ENCODE measurements at regions not wholly inside any gene's neighbourhood (a gene's known extent, or its start where the extent isn't known, plus 50 kb on each side); places are given as distances from the start of the nearest gene placed in this dataset.

- Histone ChIP-seq H3K4me3 (ENCODE audit: insufficient read depth, low read depth, low read length) (no peak overlapping the region), H3K36me3 (replicated peaks; ENCODE audit: control insufficient read depth, insufficient read depth, low read length) (no peaks in the 10 kb centered on the region), H3K27me3 (ENCODE audit: control insufficient read depth, insufficient read depth, low read length) (no peaks in the 10 kb centered on the region)
- no peak for DNase-seq
Observed at GRCh38 chr4:114072781-114073180, 93.3 kb upstream of the ARSJ start.

GRCh38 chr4:114076899-114077570, 97.6 kb upstream of the ARSJ start:
- no peaks in the 10 kb centered on the region for H3K27me3 ChIP-seq (ENCODE audit: control insufficient read depth, insufficient read depth, low read length)
- no peak overlapping the region for H3K4me3 ChIP-seq (ENCODE audit: insufficient read depth, low read depth, low read length)
- no peak for DNase-seq
- no peaks in the 10 kb centered on the region for H3K36me3 ChIP-seq (replicated peaks; ENCODE audit: control insufficient read depth, insufficient read depth, low read length)

- no peak for DNase-seq
Observed at GRCh38 chr4:114077610-114078009, 98.2 kb upstream of the ARSJ start.

GRCh38 chr4:114078636-114079035, 99.2 kb upstream of the ARSJ start:
- H3K4me3 ChIP-seq (ENCODE audit: insufficient read depth, low read depth, low read length), result no peak overlapping the region
- no peaks in the 10 kb centered on the region for H3K27me3 ChIP-seq (ENCODE audit: control insufficient read depth, insufficient read depth, low read length)
- no peak for DNase-seq
- H3K36me3 ChIP-seq (replicated peaks; ENCODE audit: control insufficient read depth, insufficient read depth, low read length), result no peaks in the 10 kb centered on the region

More at GRCh38 chr4:114077610-114078009, 98.2 kb upstream of the ARSJ start:
- Histone ChIP-seq H3K4me3 (ENCODE audit: insufficient read depth, low read depth, low read length) (no peak overlapping the region), H3K36me3 (replicated peaks; ENCODE audit: control insufficient read depth, insufficient read depth, low read length) (no peaks in the 10 kb centered on the region), H3K27me3 (ENCODE audit: control insufficient read depth, insufficient read depth, low read length) (no peaks in the 10 kb centered on the region)

DNA sequence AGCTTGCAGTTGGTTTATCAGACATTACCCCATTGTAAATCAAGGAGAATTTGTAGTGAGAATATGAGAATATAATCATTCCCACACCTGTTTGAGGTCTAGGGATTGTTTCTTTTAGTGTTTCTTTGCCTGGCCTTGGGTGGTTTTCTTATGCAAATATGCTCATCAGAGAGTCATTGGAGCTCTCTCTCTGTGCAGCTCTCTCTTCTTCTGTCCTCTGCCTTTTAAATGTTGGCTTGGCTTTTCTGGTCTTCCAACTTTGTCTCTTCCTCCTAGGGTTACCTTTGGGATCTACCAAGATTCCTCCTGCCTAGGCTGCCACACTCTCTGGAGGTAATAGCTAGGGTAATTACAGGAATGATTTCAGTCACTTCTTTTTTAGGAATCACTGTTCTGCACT, 102.3 kb upstream of the ARSJ start:
- peak; percentile 2 for DNase-seq

GRCh38 chr4:114082348-114082747, 102.9 kb upstream of the ARSJ start:
- no peaks in the 10 kb centered on the region for H3K27me3 ChIP-seq (ENCODE audit: control insufficient read depth, insufficient read depth, low read length)
- no peaks in the 10 kb centered on the region for H3K36me3 ChIP-seq (replicated peaks; ENCODE audit: control insufficient read depth, insufficient read depth, low read length)
- no peak overlapping the region for H3K4me3 ChIP-seq (ENCODE audit: insufficient read depth, low read depth, low read length)
- DNase-seq, result no peak

More for the DNA sequence above, 102.3 kb upstream of the ARSJ start:
- no peaks in the 10 kb centered on the region for H3K36me3 ChIP-seq (replicated peaks; ENCODE audit: control insufficient read depth, insufficient read depth, low read length)
- no peaks in the 10 kb centered on the region for H3K27me3 ChIP-seq (ENCODE audit: control insufficient read depth, insufficient read depth, low read length)
- H3K4me3 ChIP-seq (ENCODE audit: insufficient read depth, low read depth, low read length), result no peak overlapping the region

- Histone ChIP-seq H3K27me3 (ENCODE audit: control insufficient read depth, insufficient read depth, low read length) (no peaks in the 10 kb centered on the region), H3K36me3 (replicated peaks; ENCODE audit: control insufficient read depth, insufficient read depth, low read length) (no peaks in the 10 kb centered on the region)
- DNase-seq, result no peak
Observed at GRCh38 chr4:114085611-114086345, 106.3 kb upstream of the ARSJ start.

DNA sequence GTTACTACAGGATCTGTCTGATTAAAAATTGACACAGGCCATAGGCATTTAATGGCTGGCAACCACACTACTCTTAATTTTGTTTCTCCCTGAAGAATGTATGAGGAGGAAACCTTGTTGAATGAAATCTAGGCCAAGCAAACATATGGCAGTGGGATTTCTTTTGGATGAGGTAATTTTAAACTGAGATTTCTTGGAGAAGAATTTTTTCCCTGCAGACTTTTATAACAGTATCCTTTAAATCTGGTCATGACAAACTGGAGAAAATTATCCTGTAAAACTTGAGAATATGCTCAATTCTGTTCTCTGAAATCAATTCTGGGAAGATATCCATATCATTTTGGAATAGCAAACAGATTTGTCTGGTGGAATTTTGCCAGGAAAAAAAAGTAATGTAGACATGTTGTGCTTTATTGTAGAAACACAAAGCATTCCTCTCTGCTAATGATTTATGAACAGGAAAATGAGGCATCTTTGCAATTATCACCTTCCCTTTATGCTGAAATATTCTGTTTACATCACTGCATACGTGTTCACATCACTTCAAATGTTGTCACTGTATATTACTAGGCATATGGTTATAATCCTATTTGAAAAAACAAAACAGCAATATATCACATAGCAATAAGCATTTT, 108.3 kb upstream of the ARSJ start:
- no peak for DNase-seq
- no peaks in the 10 kb centered on the region for H3K27me3 ChIP-seq (ENCODE audit: control insufficient read depth, insufficient read depth, low read length)
- H3K4me3 ChIP-seq (ENCODE audit: insufficient read depth, low read depth, low read length), result no peak overlapping the region
- H3K36me3 ChIP-seq (replicated peaks; ENCODE audit: control insufficient read depth, insufficient read depth, low read length), result no peaks in the 10 kb centered on the region

More at GRCh38 chr4:114085611-114086345, 106.3 kb upstream of the ARSJ start:
- no peak overlapping the region for H3K4me3 ChIP-seq (ENCODE audit: insufficient read depth, low read depth, low read length)

- no peak for DNase-seq
- Histone ChIP-seq H3K36me3 (replicated peaks; ENCODE audit: control insufficient read depth, insufficient read depth, low read length) (no peaks in the 10 kb centered on the region), H3K27me3 (ENCODE audit: control insufficient read depth, insufficient read depth, low read length) (no peaks in the 10 kb centered on the region), H3K4me3 (ENCODE audit: insufficient read depth, low read depth, low read length) (no peak overlapping the region)
Observed at GRCh38 chr4:114088481-114088880, 109.0 kb upstream of the ARSJ start.

DNA sequence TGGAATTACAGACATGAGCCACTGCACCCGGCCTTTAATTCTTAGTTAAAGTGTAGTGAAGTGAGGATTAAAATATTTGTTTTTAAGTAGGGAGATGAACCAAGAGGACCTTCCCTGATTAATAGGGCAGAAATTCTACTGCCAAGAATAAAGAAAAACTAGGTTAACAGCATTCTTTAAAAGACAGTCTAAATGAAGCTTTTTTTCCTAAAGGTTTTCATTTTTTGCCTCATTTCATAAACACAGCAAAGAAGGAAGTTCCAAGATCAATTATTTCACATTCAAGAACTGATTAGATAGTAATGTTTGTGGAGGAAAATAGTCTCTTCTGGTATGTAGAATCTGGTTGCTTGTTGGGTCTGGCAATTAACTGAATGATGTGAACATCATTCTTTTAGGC, 112.1 kb upstream of the ARSJ start:
- Histone ChIP-seq H3K4me3 (ENCODE audit: insufficient read depth, low read depth, low read length) (no peak overlapping the region), H3K36me3 (replicated peaks; ENCODE audit: control insufficient read depth, insufficient read depth, low read length) (no peaks in the 10 kb centered on the region), H3K27me3 (ENCODE audit: control insufficient read depth, insufficient read depth, low read length) (no peaks in the 10 kb centered on the region)
- DNase-seq, result no peak

DNA sequence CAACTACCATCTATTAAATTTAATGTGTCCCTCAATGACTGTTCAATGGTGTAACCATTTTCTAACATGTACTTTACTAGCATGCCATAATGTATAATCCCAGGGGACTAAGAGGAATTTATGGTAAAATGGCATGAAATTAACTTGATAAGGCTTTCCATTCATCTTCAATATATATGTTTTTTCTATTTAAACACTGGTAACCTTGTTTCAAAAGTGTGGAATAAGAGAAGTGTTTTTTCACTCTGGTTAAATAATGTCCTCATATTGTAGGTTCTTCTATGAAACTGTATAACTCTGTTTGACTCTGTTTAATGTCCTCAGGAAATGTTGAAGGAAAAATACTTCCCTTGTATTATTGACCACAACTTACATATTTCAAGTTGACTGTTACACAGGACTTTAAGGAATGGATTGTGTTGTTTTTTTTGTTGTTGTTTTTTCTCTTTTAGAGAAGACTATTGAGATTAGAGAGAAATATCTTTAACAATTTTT, 113.8 kb upstream of the ARSJ start:
- Histone ChIP-seq H3K27me3 (ENCODE audit: control insufficient read depth, insufficient read depth, low read length) (no peaks in the 10 kb centered on the region), H3K4me3 (ENCODE audit: insufficient read depth, low read depth, low read length) (no peak overlapping the region), H3K36me3 (replicated peaks; ENCODE audit: control insufficient read depth, insufficient read depth, low read length) (no peaks in the 10 kb centered on the region)
- DNase-seq, result no peak

GRCh38 chr4:114100288-114101031, 121.0 kb upstream of the ARSJ start:
- H3K36me3 ChIP-seq (replicated peaks; ENCODE audit: control insufficient read depth, insufficient read depth, low read length), result no peaks in the 10 kb centered on the region
- no peak for DNase-seq

GRCh38 chr4:114103908-114104307, 124.5 kb upstream of the ARSJ start:
- DNase-seq, result no peak
- H3K4me3 ChIP-seq (ENCODE audit: insufficient read depth, low read depth, low read length), result no peak overlapping the region
- H3K27me3 ChIP-seq (ENCODE audit: control insufficient read depth, insufficient read depth, low read length), result no peaks in the 10 kb centered on the region
- H3K36me3 ChIP-seq (replicated peaks; ENCODE audit: control insufficient read depth, insufficient read depth, low read length), result no peaks in the 10 kb centered on the region

More at GRCh38 chr4:114100288-114101031, 121.0 kb upstream of the ARSJ start:
- Histone ChIP-seq H3K4me3 (ENCODE audit: insufficient read depth, low read depth, low read length) (no peak overlapping the region), H3K27me3 (ENCODE audit: control insufficient read depth, insufficient read depth, low read length) (no peaks in the 10 kb centered on the region)

GRCh38 chr4:114108869-114109268, 129.4 kb upstream of the ARSJ start:
- Histone ChIP-seq H3K4me3 (ENCODE audit: insufficient read depth, low read depth, low read length) (no peak overlapping the region), H3K36me3 (replicated peaks; ENCODE audit: control insufficient read depth, insufficient read depth, low read length) (no peaks in the 10 kb centered on the region), H3K27me3 (ENCODE audit: control insufficient read depth, insufficient read depth, low read length) (no peaks in the 10 kb centered on the region)
- no peak for DNase-seq

Data from H7 (cell line).